Pancreas (tissue), 10 donors: ENCODE measurements at regions not wholly inside any gene's neighbourhood (a gene's known extent, or its start where the extent isn't known, plus 50 kb on each side); places are given as distances from the start of the nearest gene placed in this dataset.

Source experiments
- ATAC-seq, 4 donors: fragments of 200-7000 bp; cut with Tn5 transposase; one replicate each; pipeline versions ENCODE4 v1.8.0 to v1.9.1; 2020; ENCODE audit warnings: mild to moderate bottlenecking in 4 of 4, moderate library complexity in 4 of 4
- DNase-seq, 6 donors: peaks; one replicate each; pipeline ENCODE4 v3.0.0-alpha.2; 2020
- FAIRE-seq: peaks from 2 replicates; lab custom pipeline; 2012; peaks lifted over from hg19 to GRCh38; lab: Jason Lieb, UNC
- H3K27ac ChIP-seq, 4 donors: fragments of 200-600 bp; sonication (generic); 1 replicate in 3 of 4; 2 replicates in 1 of 4; pipeline versions ENCODE4 v1.5.0 to v1.8.0; 2020
- H3K27me3 ChIP-seq, 4 donors: fragments of 200-600 bp; one replicate each; pipeline ENCODE4 v1.8.0; 2021
- H3K36me3 ChIP-seq, 3 donors: fragments of 200-600 bp; sonication (generic) in 1 of 3; one replicate each; pipeline versions ENCODE4 v1.5.0 to v1.8.0; 2020 to 2021
- H3K4me1 ChIP-seq, 3 donors: fragments of 200-600 bp; one replicate each; pipeline ENCODE4 v1.8.0; 2021
- H3K4me3 ChIP-seq, 4 donors: fragments of 200-600 bp; sonication (generic) in 2 of 4; one replicate each; pipeline versions ENCODE4 v1.5.0 to v1.8.0; 2020 to 2021
- H3K9me3 ChIP-seq, 4 donors: fragments of 200-600 bp; one replicate each; pipeline ENCODE4 v1.8.0; 2021
- WGBS, 2 donors: extraction: QIAGEN DNeasy Blood & Tissue Kit; methylation state at CpG; one replicate each; pipeline ENCODE4 v1.1.7; 2013; 5-methylcytosine and 5-hydroxymethylcytosine counted together
- intact Hi-C, 3 donors: fragments of 100-400 bp; cut with DNase I; formaldehyde crosslinking; loops; one replicate each; pipeline versions ENCODE4 v1.11.1 to v1.14.2; 2022
- TF ChIP-seq, protein P1 (sequence below), 4 donors: fragments of 200-600 bp; sonication (generic) in 3 of 4; IDR thresholded peaks; one replicate each; pipeline versions ENCODE4 v1.5.0 to v1.8.0; 2021; ENCODE audit warnings: antibody characterized with exemption in 4 of 4
- donor health status: healthy with polysubstance abuse.
- donor health status: DM: no; HTN: no; CAD: no; lungs with moderate emphysema.
- donor health status: DM: no; HTN: no; CAD: no.
- donor health status: control.
- donor health status: control.
- donor health status: Bipolar disorder and iron deficiency.
- donor health status: DM: yes; HTN: yes; CAD: no.
- donor health status: DM: no; HTN: no; CAD: no.
- donor health status: DM: no; HTN: no; CAD: no.
- donor health status: DM: yes; HTN: yes; CAD: no.

DNA sequence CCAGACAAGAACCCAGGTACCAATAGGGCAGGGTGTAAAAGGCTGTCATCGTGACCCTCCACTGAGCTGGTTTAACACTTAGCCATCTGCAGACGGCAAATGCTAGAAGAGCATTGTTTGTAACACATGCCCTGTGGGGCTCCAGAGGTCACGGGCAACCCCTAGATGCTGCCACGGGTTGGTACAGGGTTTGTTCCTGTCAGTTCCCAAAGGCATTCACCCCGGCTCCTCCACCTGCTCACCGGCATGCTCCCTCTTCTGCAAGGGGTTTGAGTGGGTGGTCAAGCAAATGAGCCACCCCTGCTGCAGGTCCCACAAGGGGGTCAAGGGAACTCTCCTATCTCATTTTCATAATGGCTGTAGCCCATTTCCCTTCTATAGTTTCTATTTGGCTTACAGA is 229.3 kb downstream of the ZPLD1 start:
- Histone ChIP-seq H3K27ac (no peak overlapping the region), H3K9me3 (no peaks in the 10 kb centered on the region), H3K4me1 (no peaks in the 10 kb centered on the region), H3K4me3 (no peak overlapping the region), H3K36me3 (no peaks in the 10 kb centered on the region), H3K27me3 (no peaks in the 10 kb centered on the region)
- TF ChIP-seq, protein P1, sequence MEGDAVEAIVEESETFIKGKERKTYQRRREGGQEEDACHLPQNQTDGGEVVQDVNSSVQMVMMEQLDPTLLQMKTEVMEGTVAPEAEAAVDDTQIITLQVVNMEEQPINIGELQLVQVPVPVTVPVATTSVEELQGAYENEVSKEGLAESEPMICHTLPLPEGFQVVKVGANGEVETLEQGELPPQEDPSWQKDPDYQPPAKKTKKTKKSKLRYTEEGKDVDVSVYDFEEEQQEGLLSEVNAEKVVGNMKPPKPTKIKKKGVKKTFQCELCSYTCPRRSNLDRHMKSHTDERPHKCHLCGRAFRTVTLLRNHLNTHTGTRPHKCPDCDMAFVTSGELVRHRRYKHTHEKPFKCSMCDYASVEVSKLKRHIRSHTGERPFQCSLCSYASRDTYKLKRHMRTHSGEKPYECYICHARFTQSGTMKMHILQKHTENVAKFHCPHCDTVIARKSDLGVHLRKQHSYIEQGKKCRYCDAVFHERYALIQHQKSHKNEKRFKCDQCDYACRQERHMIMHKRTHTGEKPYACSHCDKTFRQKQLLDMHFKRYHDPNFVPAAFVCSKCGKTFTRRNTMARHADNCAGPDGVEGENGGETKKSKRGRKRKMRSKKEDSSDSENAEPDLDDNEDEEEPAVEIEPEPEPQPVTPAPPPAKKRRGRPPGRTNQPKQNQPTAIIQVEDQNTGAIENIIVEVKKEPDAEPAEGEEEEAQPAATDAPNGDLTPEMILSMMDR (IDR thresholded peaks at IDR 0.05), result no peak
- DNase-seq, result peak in 2 of 6 donors; percentile 12 to 19
- WGBS, 2 donors, result 80 to 85% methylated on average over 6 of the region's 6 CpGs
- intact Hi-C loops, result no loop called here
- no peak for FAIRE-seq
- ATAC-seq, result no peak

DNA sequence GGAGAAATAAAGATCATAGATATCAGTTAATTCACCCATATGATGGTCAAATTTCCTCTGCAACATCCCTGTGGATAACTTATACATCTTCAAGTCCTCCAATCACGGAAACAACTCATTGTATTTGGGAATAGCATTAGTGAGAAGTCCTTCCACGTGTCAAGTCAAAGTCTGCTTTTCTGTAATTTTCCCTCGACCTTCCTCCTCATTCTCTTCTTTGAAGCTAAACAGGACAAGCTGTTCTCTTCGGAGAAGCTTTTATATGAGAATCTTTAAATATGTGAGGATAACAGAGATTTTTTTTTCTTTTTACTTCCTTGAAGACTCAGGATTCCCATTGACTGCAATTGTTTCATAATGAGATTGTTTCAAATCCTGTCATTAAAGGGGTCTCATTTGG is 230.4 kb downstream of the ZPLD1 start:
- ATAC-seq, result no peak
- FAIRE-seq, result no peak
- DNase-seq, result no peak
- Histone ChIP-seq H3K36me3 (no peaks in the 10 kb centered on the region), H3K4me3 (no peak overlapping the region), H3K27me3 (no peaks in the 10 kb centered on the region), H3K9me3 (no peaks in the 10 kb centered on the region), H3K27ac (no peak overlapping the region), H3K4me1 (no peaks in the 10 kb centered on the region)
- TF ChIP-seq, protein P1 (IDR thresholded peaks at IDR 0.05), result no peak
- 60 to 69% methylated on average over 4 of the region's 4 CpGs for WGBS, 2 donors
- intact Hi-C loops, result no loop called here

DNA sequence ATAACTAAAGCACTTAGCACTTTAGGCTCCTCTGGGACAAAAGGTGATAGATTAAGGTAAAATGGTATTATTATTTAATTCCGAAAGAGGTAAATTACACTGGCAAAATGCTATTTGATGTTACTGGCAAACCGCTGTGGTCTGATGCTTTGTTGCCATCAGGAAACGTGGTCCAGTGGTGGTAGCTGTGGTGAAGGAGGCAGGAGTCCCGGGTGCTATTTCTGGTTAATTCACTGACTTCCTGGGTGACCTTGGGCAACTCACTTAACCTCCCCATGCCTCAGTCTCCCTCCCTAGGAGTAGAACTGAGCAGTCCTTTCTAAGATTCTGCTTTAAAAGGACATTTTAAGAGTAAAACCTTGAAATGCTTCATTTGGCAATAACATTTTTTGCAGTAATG is 233.4 kb downstream of the ZPLD1 start:
- intact Hi-C loops, result no loop called here
- H3K4me3 ChIP-seq, result no peak overlapping the region
- no peaks in the 10 kb centered on the region for H3K27me3 ChIP-seq
- DNase-seq (no peak), ATAC-seq (no peak), FAIRE-seq (no peak)
- no peaks in the 10 kb centered on the region for H3K36me3 ChIP-seq
- H3K4me1 ChIP-seq, result no peaks in the 10 kb centered on the region
- no peak overlapping the region for H3K27ac ChIP-seq
- TF ChIP-seq, protein P1 (IDR thresholded peaks at IDR 0.05), result no peak
- WGBS, 2 donors, result 70 to 80% methylated on average over 4 of the region's 4 CpGs
- H3K9me3 ChIP-seq, result no peaks in the 10 kb centered on the region

DNA sequence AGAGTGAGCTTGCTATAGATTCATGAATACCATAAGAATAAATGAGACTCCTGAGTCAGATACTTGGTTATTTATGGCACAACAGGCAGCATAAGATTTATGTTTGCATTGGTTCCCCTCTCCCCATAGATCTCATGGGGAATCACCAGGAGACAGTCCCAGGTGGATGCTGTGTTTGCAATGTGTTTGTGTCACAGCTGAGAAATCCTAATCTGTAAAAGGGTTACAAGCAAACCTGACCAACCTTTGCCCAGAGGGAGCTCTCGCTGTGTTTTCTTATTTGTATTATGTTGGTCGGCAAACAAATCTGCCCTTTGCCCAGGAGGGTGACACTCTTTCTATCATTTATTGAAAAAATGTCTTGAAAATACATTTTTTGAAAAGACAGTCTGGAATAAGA is 236.2 kb downstream of the ZPLD1 start:
- ATAC-seq (no peak), FAIRE-seq (no peak), DNase-seq (no peak)
- Histone ChIP-seq H3K4me1 (no peaks in the 10 kb centered on the region), H3K36me3 (no peaks in the 10 kb centered on the region), H3K27ac (no peak overlapping the region), H3K9me3 (no peaks in the 10 kb centered on the region), H3K4me3 (no peak overlapping the region), H3K27me3 (no peaks in the 10 kb centered on the region)
- WGBS, 2 donors, result 13 to 24% methylated on average over 2 of the region's 2 CpGs
- TF ChIP-seq, protein P1 (IDR thresholded peaks at IDR 0.05), result no peak
- intact Hi-C loops, result no loop called here

DNA sequence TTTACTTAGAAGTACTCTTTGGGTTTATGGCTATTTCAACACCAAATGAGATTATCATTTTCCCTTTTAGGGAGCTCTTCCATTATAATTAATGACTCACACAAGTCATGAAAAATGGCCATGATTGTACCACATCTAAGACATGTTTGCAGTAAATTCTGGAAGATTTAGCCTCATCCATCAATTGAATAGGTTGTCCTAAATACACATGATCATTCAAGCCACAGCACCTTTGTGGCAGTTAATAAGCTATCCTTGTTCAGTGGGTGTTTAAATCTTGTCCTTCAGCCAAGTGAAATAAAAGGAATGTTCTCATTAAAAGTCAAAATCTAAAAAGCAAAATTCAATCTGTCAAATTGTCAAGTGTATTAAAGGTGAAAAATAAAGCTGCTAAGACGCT is 237.5 kb downstream of the ZPLD1 start:
- FAIRE-seq (no peak), ATAC-seq (no peak), DNase-seq (no peak)
- Histone ChIP-seq H3K4me1 (no peaks in the 10 kb centered on the region), H3K27me3 (no peaks in the 10 kb centered on the region), H3K9me3 (no peaks in the 10 kb centered on the region), H3K36me3 (no peaks in the 10 kb centered on the region), H3K4me3 (no peak overlapping the region), H3K27ac (no peak overlapping the region)
- intact Hi-C loops, result no loop called here
- TF ChIP-seq, protein P1 (IDR thresholded peaks at IDR 0.05), result no peak
- WGBS, 2 donors, result 34 to 41% methylated on average over 1 of the region's 1 CpG
